ENCODE measurements at regions not wholly inside any gene's neighbourhood (a gene's known extent, or its start where the extent isn't known, plus 50 kb on each side); places are given as distances from the start of the nearest gene placed in this dataset.

DNA sequence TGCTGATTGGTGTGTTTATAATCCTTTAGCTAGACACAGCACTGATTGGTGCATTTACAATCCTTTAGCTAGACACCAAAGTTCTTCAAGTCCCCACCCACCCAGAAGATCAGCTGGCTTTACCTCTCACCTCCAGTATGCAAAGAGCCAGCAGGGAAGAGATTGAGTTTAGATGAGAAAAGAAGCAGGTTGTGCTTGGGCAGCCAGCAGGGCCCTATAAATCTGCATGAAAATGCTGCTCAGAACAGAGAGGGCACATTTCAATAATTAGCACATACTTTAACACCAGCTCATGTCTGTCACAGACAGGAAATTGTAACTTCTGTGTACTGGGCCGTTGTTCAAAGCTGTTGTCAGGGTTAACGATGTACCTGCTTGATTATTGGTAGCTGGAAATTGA, 1204.3 kb downstream of the UQCRFS1 start:
- TF ChIP-seq CTCF (conservative IDR thresholded peaks at IDR 0.05; ENCODE audit: low read length) (no peak), EZH2phosphoT487 (IDR thresholded peaks at IDR 0.05; ENCODE audit: borderline replicate concordance) (no peak)

Measured in Loucy (cell line).